ENCODE measurements at regions not wholly inside any gene's neighbourhood (a gene's known extent, or its start where the extent isn't known, plus 50 kb on each side); places are given as distances from the start of the nearest gene placed in this dataset.

- TF ChIP-seq CTCF (IDR thresholded peaks at IDR 0.05): no peak
- no peaks in the 10 kb centered on the region for H3K4me1 ChIP-seq
- intact Hi-C loops (cut with DNase I): no loop called here
- no peak overlapping the region for H3K27ac ChIP-seq
- H3K27me3 ChIP-seq (ENCODE audit: insufficient read depth in 3 of 3, low read length in 2 of 3): no peaks in the 10 kb centered on the region
- H3K9me3 ChIP-seq: no peaks in the 10 kb centered on the region
- no peak for DNase-seq
- no peaks in the 10 kb centered on the region for H3K36me3 ChIP-seq (ENCODE audit: insufficient read depth in 1 of 2, low read depth in 1 of 2)
- H3K4me3 ChIP-seq: no peak overlapping the region
- ATAC-seq: no peak
These were observed 70.5 kb upstream of the ALDH1A3 start for GRCh38 chr15:100809151-100809550.

- no peak for TF ChIP-seq CTCF (IDR thresholded peaks at IDR 0.05)
- intact Hi-C loops (cut with DNase I): no loop called here
These were observed 70.0 kb upstream of the ALDH1A3 start for GRCh38 chr15:100809587-100809986.

GRCh38 chr15:100810229-100810628 is 69.4 kb upstream of the ALDH1A3 start:
- TF ChIP-seq CTCF (IDR thresholded peaks at IDR 0.05): no peak
- Histone ChIP-seq H3K27ac (no peak overlapping the region), H3K9me3 (no peaks in the 10 kb centered on the region), H3K36me3 (ENCODE audit: insufficient read depth in 1 of 2, low read depth in 1 of 2) (no peaks in the 10 kb centered on the region), H3K4me3 (no peak overlapping the region), H3K27me3 (ENCODE audit: insufficient read depth in 3 of 3, low read length in 2 of 3) (no peaks in the 10 kb centered on the region), H3K4me1 (no peaks in the 10 kb centered on the region)
- intact Hi-C loops (cut with DNase I): no loop called here
- no peak for DNase-seq
- no peak for ATAC-seq
- WGBS, 3 donors: 92 to 98% (median 97%) methylated on average over 2 of the region's 2 CpGs

More at GRCh38 chr15:100809587-100809986, 70.0 kb upstream of the ALDH1A3 start:
- 80 to 96% (median 96%) methylated on average over 3 of the region's 3 CpGs for WGBS, 3 donors
- H3K4me1 ChIP-seq: no peaks in the 10 kb centered on the region
- H3K27me3 ChIP-seq (ENCODE audit: insufficient read depth in 3 of 3, low read length in 2 of 3): no peaks in the 10 kb centered on the region
- DNase-seq: no peak
- H3K27ac ChIP-seq: no peak overlapping the region
- no peaks in the 10 kb centered on the region for H3K36me3 ChIP-seq (ENCODE audit: insufficient read depth in 1 of 2, low read depth in 1 of 2)
- H3K9me3 ChIP-seq: no peaks in the 10 kb centered on the region
- H3K4me3 ChIP-seq: no peak overlapping the region
- no peak for ATAC-seq

GRCh38 chr15:100810831-100811230 is 68.8 kb upstream of the ALDH1A3 start:
- H3K27me3 ChIP-seq (ENCODE audit: insufficient read depth in 3 of 3, low read length in 2 of 3): no peaks in the 10 kb centered on the region
- H3K9me3 ChIP-seq: peaks cover 3% of the 10 kb centered on the region
- H3K27ac ChIP-seq: no peak overlapping the region
- no peak overlapping the region for H3K4me3 ChIP-seq
- intact Hi-C loops (cut with DNase I): no loop called here
- H3K4me1 ChIP-seq: no peaks in the 10 kb centered on the region
- no peak for TF ChIP-seq CTCF (IDR thresholded peaks at IDR 0.05)
- no peaks in the 10 kb centered on the region for H3K36me3 ChIP-seq (ENCODE audit: insufficient read depth in 1 of 2, low read depth in 1 of 2)
- ATAC-seq (no peak), DNase-seq (no peak)
- WGBS, 3 donors: 95 to 98% (median 96%) methylated on average over 2 of the region's 2 CpGs

- H3K9me3 ChIP-seq: peaks cover 5% of the 10 kb centered on the region
- intact Hi-C loops (cut with DNase I): no loop called here
- ATAC-seq: no peak
- H3K4me1 ChIP-seq: no peaks in the 10 kb centered on the region
- H3K36me3 ChIP-seq (ENCODE audit: insufficient read depth in 1 of 2, low read depth in 1 of 2): no peaks in the 10 kb centered on the region
- WGBS, 3 donors: 82 to 83% (median 82%) methylated on average over 2 of the region's 2 CpGs
- no peaks in the 10 kb centered on the region for H3K27me3 ChIP-seq (ENCODE audit: insufficient read depth in 3 of 3, low read length in 2 of 3)
- DNase-seq: no peak
- no peak overlapping the region for H3K4me3 ChIP-seq
- no peak overlapping the region for H3K27ac ChIP-seq
- no peak for TF ChIP-seq CTCF (IDR thresholded peaks at IDR 0.05)
These were observed 66.8 kb upstream of the ALDH1A3 start for GRCh38 chr15:100812802-100813201.
